ENCODE measurements at regions not wholly inside any gene's neighbourhood (a gene's known extent, or its start where the extent isn't known, plus 50 kb on each side); places are given as distances from the start of the nearest gene placed in this dataset.

DNA sequence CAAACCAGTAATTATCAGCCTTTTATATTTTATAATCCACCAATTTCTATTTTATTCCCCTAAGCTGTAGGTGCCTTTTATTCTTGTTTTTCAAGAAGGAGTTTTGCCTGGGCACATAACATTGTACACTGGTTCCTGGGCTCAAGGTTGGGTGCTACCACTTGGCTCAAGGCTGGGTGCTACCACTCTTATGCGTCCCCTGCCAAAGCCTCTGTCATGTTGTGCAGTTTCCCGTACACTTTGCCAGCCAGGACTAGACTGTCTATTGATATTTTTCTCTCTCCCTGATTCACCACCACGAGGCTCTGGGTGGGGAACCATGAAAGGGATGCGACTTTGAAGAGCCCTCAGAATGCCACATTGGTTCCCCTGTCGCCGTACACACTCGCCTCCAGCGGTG is 52.5 kb upstream of the VASH1 start:
- H3K4me3 ChIP-seq (replicated peaks; ENCODE audit: low read depth, low read length): no peak overlapping the region
- TF ChIP-seq, protein P1, sequence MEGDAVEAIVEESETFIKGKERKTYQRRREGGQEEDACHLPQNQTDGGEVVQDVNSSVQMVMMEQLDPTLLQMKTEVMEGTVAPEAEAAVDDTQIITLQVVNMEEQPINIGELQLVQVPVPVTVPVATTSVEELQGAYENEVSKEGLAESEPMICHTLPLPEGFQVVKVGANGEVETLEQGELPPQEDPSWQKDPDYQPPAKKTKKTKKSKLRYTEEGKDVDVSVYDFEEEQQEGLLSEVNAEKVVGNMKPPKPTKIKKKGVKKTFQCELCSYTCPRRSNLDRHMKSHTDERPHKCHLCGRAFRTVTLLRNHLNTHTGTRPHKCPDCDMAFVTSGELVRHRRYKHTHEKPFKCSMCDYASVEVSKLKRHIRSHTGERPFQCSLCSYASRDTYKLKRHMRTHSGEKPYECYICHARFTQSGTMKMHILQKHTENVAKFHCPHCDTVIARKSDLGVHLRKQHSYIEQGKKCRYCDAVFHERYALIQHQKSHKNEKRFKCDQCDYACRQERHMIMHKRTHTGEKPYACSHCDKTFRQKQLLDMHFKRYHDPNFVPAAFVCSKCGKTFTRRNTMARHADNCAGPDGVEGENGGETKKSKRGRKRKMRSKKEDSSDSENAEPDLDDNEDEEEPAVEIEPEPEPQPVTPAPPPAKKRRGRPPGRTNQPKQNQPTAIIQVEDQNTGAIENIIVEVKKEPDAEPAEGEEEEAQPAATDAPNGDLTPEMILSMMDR (IDR thresholded peaks at IDR 0.05; ENCODE audit: low read length, missing control alignments): no peak
- DNase-seq (ENCODE audit: low read depth): no peak

DNA sequence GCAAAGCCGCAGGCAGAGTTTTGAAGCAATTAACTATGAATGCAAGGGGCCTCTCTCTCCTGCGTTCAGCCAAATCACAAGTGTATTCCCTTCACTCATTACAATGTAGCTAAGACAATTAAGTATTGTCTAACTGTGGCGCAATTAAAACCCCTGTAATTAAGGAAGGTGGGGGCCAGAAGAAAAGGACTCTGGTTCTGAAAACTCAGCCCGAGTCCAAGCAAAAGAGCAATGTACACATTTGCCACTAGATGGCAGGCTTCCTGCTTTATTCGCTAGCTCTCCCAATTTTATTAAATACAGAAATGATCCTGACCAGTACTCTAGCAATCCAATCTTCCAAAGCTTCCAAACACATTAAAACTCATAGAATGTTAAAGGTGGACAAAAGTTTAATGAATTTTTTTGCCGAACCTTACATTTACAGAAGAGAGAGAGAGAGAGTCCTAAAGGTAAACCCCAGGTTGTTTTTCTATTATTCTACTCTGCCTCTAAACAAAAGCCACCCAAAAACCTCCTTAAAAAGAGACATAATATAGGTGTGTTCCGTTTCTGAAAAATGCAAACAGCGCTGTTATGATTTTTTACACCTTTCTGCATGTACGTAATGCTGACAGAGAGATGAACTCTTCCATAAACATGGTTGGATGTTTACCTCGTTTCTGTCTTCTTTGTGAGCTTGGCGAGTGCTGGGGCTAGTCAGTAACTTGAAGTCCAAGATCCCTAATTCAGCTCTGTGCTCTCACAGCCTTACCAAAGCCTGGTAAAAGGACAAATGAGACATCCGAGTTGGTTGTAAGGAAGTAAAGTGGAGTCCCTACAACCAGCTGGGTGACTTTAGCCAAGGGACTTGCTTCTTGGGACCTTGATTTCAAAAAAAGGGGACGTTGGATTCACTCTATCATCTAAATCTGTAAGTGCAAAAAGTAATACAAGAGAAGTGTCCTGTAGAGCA is 50.9 kb upstream of the VASH1 start:
- TF ChIP-seq, protein P1 (IDR thresholded peaks at IDR 0.05; ENCODE audit: low read length, missing control alignments): peak; percentile 74
- DNase-seq (ENCODE audit: low read depth): peak; percentile 73
- H3K4me3 ChIP-seq (replicated peaks; ENCODE audit: low read depth, low read length): no peak overlapping the region
